Loucy (cell line): ENCODE measurements at regions not wholly inside any gene's neighbourhood (a gene's known extent, or its start where the extent isn't known, plus 50 kb on each side); places are given as distances from the start of the nearest gene placed in this dataset.

Experiments
- H2AFZ ChIP-seq: fragments of 200-600 bp; sonication (generic); 2 replicates; pipeline ENCODE4 v1.6.0; 2016; ENCODE audit warnings: antibody characterized with exemption, mild to moderate bottlenecking, low read length, moderate library complexity
- H3F3A ChIP-seq: fragments of 200-600 bp; 2 replicates; pipeline ENCODE4 v1.6.0; 2016; ENCODE audit warnings: antibody characterized with exemption, low read depth, mild to moderate bottlenecking
- H3K27me3 ChIP-seq: fragments of 200-600 bp; sonication (generic); 2 replicates; pipeline ENCODE4 v1.6.1; 2014; ENCODE audit warnings: low read length, mild to moderate bottlenecking; ENCODE audit not compliant: insufficient read depth, poor library complexity, severe bottlenecking
- H3K36me3 ChIP-seq: fragments of 200-600 bp; sonication (generic); 2 replicates; pipeline ENCODE4 v1.6.1; 2016; ENCODE audit warnings: low read length; ENCODE audit not compliant: insufficient read depth
- H3K4me1 ChIP-seq: fragments of 200-600 bp; sonication (generic); 2 replicates; pipeline ENCODE4 v1.5.1; 2014; ENCODE audit warnings: low read length, mild to moderate bottlenecking; ENCODE audit not compliant: insufficient read depth, poor library complexity, severe bottlenecking
- H3K4me2 ChIP-seq: fragments of 200-600 bp; sonication (generic); 2 replicates; pipeline ENCODE4 v1.6.0; 2014; ENCODE audit warnings: antibody characterized with exemption, low read length, low read depth, mild to moderate bottlenecking; ENCODE audit not compliant: poor library complexity, severe bottlenecking
- H3K4me3 ChIP-seq: fragments of 200-600 bp; sonication (generic); 2 replicates; pipeline ENCODE4 v1.5.1; 2014; ENCODE audit warnings: low read length, mild to moderate bottlenecking, mixed read lengths; ENCODE audit not compliant: poor library complexity, severe bottlenecking
- H3K79me2 ChIP-seq: fragments of 200-600 bp; sonication (generic); 2 replicates; pipeline ENCODE4 v1.6.1; 2014; ENCODE audit warnings: low read length; ENCODE audit not compliant: insufficient read depth
- H3K9ac ChIP-seq: fragments of 200-600 bp; sonication (generic); 2 replicates; pipeline ENCODE4 v1.6.0; 2014; ENCODE audit warnings: mild to moderate bottlenecking, low read depth, low read length, moderate library complexity; ENCODE audit not compliant: poor library complexity, severe bottlenecking
- H3K9me2 ChIP-seq: fragments of 200-600 bp; sonication (generic); replicated peaks from 2 replicates; pipeline ENCODE4 v1.6.1; 2016; ENCODE audit warnings: low read depth, low read length, mixed read lengths
- H3K9me3 ChIP-seq: fragments of 200-600 bp; sonication (generic); 2 replicates; pipeline ENCODE4 v1.6.1; 2014; ENCODE audit warnings: mild to moderate bottlenecking, antibody characterized with exemption, low read length, low read depth; ENCODE audit not compliant: insufficient read depth
- H4K20me1 ChIP-seq: fragments of 200-600 bp; sonication (generic); 2 replicates; pipeline ENCODE4 v1.6.0; 2014; ENCODE audit warnings: antibody characterized with exemption, low read length, mild to moderate bottlenecking; ENCODE audit not compliant: insufficient read depth, poor library complexity, severe bottlenecking
- CTCF ChIP-seq: fragments of 200-600 bp; sonication (generic); conservative IDR thresholded peaks from 2 replicates; pipeline ENCODE4 v1.5.1; 2014; ENCODE audit warnings: mild to moderate bottlenecking, antibody characterized with exemption, low read length
- EZH2phosphoT487 ChIP-seq: fragments of 200-600 bp; IDR thresholded peaks from 2 replicates; pipeline ENCODE4 v1.6.1; 2018; ENCODE audit warnings: antibody characterized with exemption, mild to moderate bottlenecking, moderate library complexity, borderline replicate concordance

GRCh38 chr12:58313091-58313855 is 371.9 kb downstream of the ATP23 start:
- TF ChIP-seq EZH2phosphoT487 (no peak), CTCF (no peak)
- no peaks in the 10 kb centered on the region for H4K20me1 ChIP-seq
- H3K9me3 ChIP-seq = no peaks in the 10 kb centered on the region
- no peak overlapping the region for H2AFZ ChIP-seq
- H3K9me2 ChIP-seq = no peaks in the 10 kb centered on the region
- no peak overlapping the region for H3K9ac ChIP-seq
- H3K4me2 ChIP-seq = no peak overlapping the region
- H3K4me1 ChIP-seq = no peaks in the 10 kb centered on the region
- no peak overlapping the region for H3K4me3 ChIP-seq
- no peaks in the 10 kb centered on the region for H3K79me2 ChIP-seq
- H3K27me3 ChIP-seq = no peaks in the 10 kb centered on the region
- no peaks in the 10 kb centered on the region for H3F3A ChIP-seq
- no peaks in the 10 kb centered on the region for H3K36me3 ChIP-seq

- no peak overlapping the region for H3K4me2 ChIP-seq
- H3K4me3 ChIP-seq = no peak overlapping the region
- no peaks in the 10 kb centered on the region for H3F3A ChIP-seq
- no peaks in the 10 kb centered on the region for H4K20me1 ChIP-seq
- H3K9ac ChIP-seq = no peak overlapping the region
- no peaks in the 10 kb centered on the region for H3K27me3 ChIP-seq
- H3K9me2 ChIP-seq = no peaks in the 10 kb centered on the region
- no peaks in the 10 kb centered on the region for H3K4me1 ChIP-seq
- no peaks in the 10 kb centered on the region for H3K9me3 ChIP-seq
- TF ChIP-seq EZH2phosphoT487 (no peak), CTCF (no peak)
- H2AFZ ChIP-seq = no peak overlapping the region
- no peaks in the 10 kb centered on the region for H3K79me2 ChIP-seq
- no peaks in the 10 kb centered on the region for H3K36me3 ChIP-seq
Measured at GRCh38 chr12:58314610-58315009, 373.2 kb downstream of the ATP23 start.

GRCh38 chr12:58316926-58317325 is 375.6 kb downstream of the ATP23 start:
- H2AFZ ChIP-seq = no peak overlapping the region
- H4K20me1 ChIP-seq = no peaks in the 10 kb centered on the region
- no peak for TF ChIP-seq EZH2phosphoT487
- TF ChIP-seq CTCF = no peak
- no peaks in the 10 kb centered on the region for H3F3A ChIP-seq
- no peak overlapping the region for H3K4me3 ChIP-seq
- no peaks in the 10 kb centered on the region for H3K36me3 ChIP-seq
- H3K4me2 ChIP-seq = no peak overlapping the region
- H3K9me3 ChIP-seq = no peaks in the 10 kb centered on the region
- H3K27me3 ChIP-seq = no peaks in the 10 kb centered on the region
- no peak overlapping the region for H3K9ac ChIP-seq
- H3K79me2 ChIP-seq = no peaks in the 10 kb centered on the region
- H3K9me2 ChIP-seq = no peaks in the 10 kb centered on the region
- H3K4me1 ChIP-seq = no peaks in the 10 kb centered on the region
